ENCODE measurements at regions not wholly inside any gene's neighbourhood (a gene's known extent, or its start where the extent isn't known, plus 50 kb on each side); places are given as distances from the start of the nearest gene placed in this dataset.

DNA sequence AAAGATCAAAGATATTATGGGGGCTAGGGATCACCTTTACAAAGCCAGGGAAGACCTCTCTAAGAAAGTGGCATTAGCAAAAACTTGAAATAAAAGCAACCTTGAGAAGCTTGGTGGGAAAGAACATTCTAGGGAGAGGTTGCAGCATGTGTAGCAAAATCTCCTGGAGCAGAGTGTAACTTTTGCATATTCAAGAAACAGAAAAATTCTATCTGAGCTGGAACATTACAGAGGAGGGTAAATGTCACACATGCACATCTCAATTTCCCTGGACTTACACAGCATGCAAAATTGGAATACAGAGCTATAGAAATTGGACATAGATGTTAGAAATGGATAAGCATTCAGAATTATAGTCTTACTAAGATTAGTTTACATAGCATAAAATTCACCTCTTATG, 510.0 kb downstream of the CETN3 start:
- no peak for TF ChIP-seq ZFX (IDR thresholded peaks at IDR 0.05; ENCODE audit: borderline replicate concordance)
- TF ChIP-seq, protein P1, sequence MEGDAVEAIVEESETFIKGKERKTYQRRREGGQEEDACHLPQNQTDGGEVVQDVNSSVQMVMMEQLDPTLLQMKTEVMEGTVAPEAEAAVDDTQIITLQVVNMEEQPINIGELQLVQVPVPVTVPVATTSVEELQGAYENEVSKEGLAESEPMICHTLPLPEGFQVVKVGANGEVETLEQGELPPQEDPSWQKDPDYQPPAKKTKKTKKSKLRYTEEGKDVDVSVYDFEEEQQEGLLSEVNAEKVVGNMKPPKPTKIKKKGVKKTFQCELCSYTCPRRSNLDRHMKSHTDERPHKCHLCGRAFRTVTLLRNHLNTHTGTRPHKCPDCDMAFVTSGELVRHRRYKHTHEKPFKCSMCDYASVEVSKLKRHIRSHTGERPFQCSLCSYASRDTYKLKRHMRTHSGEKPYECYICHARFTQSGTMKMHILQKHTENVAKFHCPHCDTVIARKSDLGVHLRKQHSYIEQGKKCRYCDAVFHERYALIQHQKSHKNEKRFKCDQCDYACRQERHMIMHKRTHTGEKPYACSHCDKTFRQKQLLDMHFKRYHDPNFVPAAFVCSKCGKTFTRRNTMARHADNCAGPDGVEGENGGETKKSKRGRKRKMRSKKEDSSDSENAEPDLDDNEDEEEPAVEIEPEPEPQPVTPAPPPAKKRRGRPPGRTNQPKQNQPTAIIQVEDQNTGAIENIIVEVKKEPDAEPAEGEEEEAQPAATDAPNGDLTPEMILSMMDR (IDR thresholded peaks at IDR 0.05), result no peak
